Loucy (cell line): ENCODE measurements at regions not wholly inside any gene's neighbourhood (a gene's known extent, or its start where the extent isn't known, plus 50 kb on each side); places are given as distances from the start of the nearest gene placed in this dataset.

Source experiments
- H2AFZ ChIP-seq: fragments of 200-600 bp; sonication (generic); 2 replicates; pipeline ENCODE4 v1.6.0; 2016; ENCODE audit warnings: antibody characterized with exemption, mild to moderate bottlenecking, low read length, moderate library complexity
- H3F3A ChIP-seq: fragments of 200-600 bp; 2 replicates; pipeline ENCODE4 v1.6.0; 2016; ENCODE audit warnings: antibody characterized with exemption, low read depth, mild to moderate bottlenecking
- H3K27me3 ChIP-seq: fragments of 200-600 bp; sonication (generic); 2 replicates; pipeline ENCODE4 v1.6.1; 2014; ENCODE audit warnings: low read length, mild to moderate bottlenecking; ENCODE audit not compliant: insufficient read depth, poor library complexity, severe bottlenecking
- H3K36me3 ChIP-seq: fragments of 200-600 bp; sonication (generic); 2 replicates; pipeline ENCODE4 v1.6.1; 2016; ENCODE audit warnings: low read length; ENCODE audit not compliant: insufficient read depth
- H3K4me1 ChIP-seq: fragments of 200-600 bp; sonication (generic); 2 replicates; pipeline ENCODE4 v1.5.1; 2014; ENCODE audit warnings: low read length, mild to moderate bottlenecking; ENCODE audit not compliant: insufficient read depth, poor library complexity, severe bottlenecking
- H3K4me2 ChIP-seq: fragments of 200-600 bp; sonication (generic); 2 replicates; pipeline ENCODE4 v1.6.0; 2014; ENCODE audit warnings: antibody characterized with exemption, low read length, low read depth, mild to moderate bottlenecking; ENCODE audit not compliant: poor library complexity, severe bottlenecking
- H3K4me3 ChIP-seq: fragments of 200-600 bp; sonication (generic); 2 replicates; pipeline ENCODE4 v1.5.1; 2014; ENCODE audit warnings: low read length, mild to moderate bottlenecking, mixed read lengths; ENCODE audit not compliant: poor library complexity, severe bottlenecking
- H3K79me2 ChIP-seq: fragments of 200-600 bp; sonication (generic); 2 replicates; pipeline ENCODE4 v1.6.1; 2014; ENCODE audit warnings: low read length; ENCODE audit not compliant: insufficient read depth
- H3K9ac ChIP-seq: fragments of 200-600 bp; sonication (generic); 2 replicates; pipeline ENCODE4 v1.6.0; 2014; ENCODE audit warnings: mild to moderate bottlenecking, low read depth, low read length, moderate library complexity; ENCODE audit not compliant: poor library complexity, severe bottlenecking
- H3K9me2 ChIP-seq: fragments of 200-600 bp; sonication (generic); replicated peaks from 2 replicates; pipeline ENCODE4 v1.6.1; 2016; ENCODE audit warnings: low read depth, low read length, mixed read lengths
- H3K9me3 ChIP-seq: fragments of 200-600 bp; sonication (generic); 2 replicates; pipeline ENCODE4 v1.6.1; 2014; ENCODE audit warnings: mild to moderate bottlenecking, antibody characterized with exemption, low read length, low read depth; ENCODE audit not compliant: insufficient read depth
- H4K20me1 ChIP-seq: fragments of 200-600 bp; sonication (generic); 2 replicates; pipeline ENCODE4 v1.6.0; 2014; ENCODE audit warnings: antibody characterized with exemption, low read length, mild to moderate bottlenecking; ENCODE audit not compliant: insufficient read depth, poor library complexity, severe bottlenecking
- CTCF ChIP-seq: fragments of 200-600 bp; sonication (generic); conservative IDR thresholded peaks from 2 replicates; pipeline ENCODE4 v1.5.1; 2014; ENCODE audit warnings: mild to moderate bottlenecking, antibody characterized with exemption, low read length
- EZH2phosphoT487 ChIP-seq: fragments of 200-600 bp; IDR thresholded peaks from 2 replicates; pipeline ENCODE4 v1.6.1; 2018; ENCODE audit warnings: antibody characterized with exemption, mild to moderate bottlenecking, moderate library complexity, borderline replicate concordance

GRCh38 chr1:111063595-111063994, 76.3 kb downstream of the DRAM2 start:
- TF ChIP-seq CTCF (no peak), EZH2phosphoT487 (no peak)
- no peak overlapping the region for H3K9ac ChIP-seq
- no peaks in the 10 kb centered on the region for H4K20me1 ChIP-seq
- no peak overlapping the region for H3K4me2 ChIP-seq
- H3K9me2 ChIP-seq: no peaks in the 10 kb centered on the region
- peaks cover 12% of the 10 kb centered on the region; the same call in 1 of the 2 replicates for H3K9me3 ChIP-seq
- no peaks in the 10 kb centered on the region for H3K36me3 ChIP-seq
- H2AFZ ChIP-seq: no peak overlapping the region
- H3K4me3 ChIP-seq: no peak overlapping the region
- H3K4me1 ChIP-seq: peaks cover 5% of the 10 kb centered on the region
- H3F3A ChIP-seq: no peaks in the 10 kb centered on the region
- no peaks in the 10 kb centered on the region for H3K79me2 ChIP-seq
- no peaks in the 10 kb centered on the region for H3K27me3 ChIP-seq

- no peaks in the 10 kb centered on the region for H3F3A ChIP-seq
- 0 out of 2 replicates have a peak, but pooled peaks cover 8% of the 10 kb centered on the region for H3K9me3 ChIP-seq
- no peak overlapping the region for H3K4me3 ChIP-seq
- H2AFZ ChIP-seq: no peak overlapping the region
- no peaks in the 10 kb centered on the region for H4K20me1 ChIP-seq
- H3K27me3 ChIP-seq: no peaks in the 10 kb centered on the region
- no peaks in the 10 kb centered on the region for H3K36me3 ChIP-seq
- H3K9ac ChIP-seq: no peak overlapping the region
- H3K79me2 ChIP-seq: no peaks in the 10 kb centered on the region
- no peaks in the 10 kb centered on the region for H3K9me2 ChIP-seq
- H3K4me1 ChIP-seq: peaks cover 5% of the 10 kb centered on the region
- TF ChIP-seq EZH2phosphoT487 (no peak), CTCF (no peak)
- H3K4me2 ChIP-seq: no peak overlapping the region
These were observed 77.3 kb downstream of the DRAM2 start for GRCh38 chr1:111062624-111063023.

GRCh38 chr1:111062081-111062480, 77.8 kb downstream of the DRAM2 start:
- Histone ChIP-seq H3K4me1 (peaks cover 5% of the 10 kb centered on the region), H2AFZ (no peak overlapping the region), H3K27me3 (no peaks in the 10 kb centered on the region), H4K20me1 (no peaks in the 10 kb centered on the region), H3K9ac (no peak overlapping the region), H3K79me2 (no peaks in the 10 kb centered on the region), H3F3A (no peaks in the 10 kb centered on the region), H3K36me3 (no peaks in the 10 kb centered on the region), H3K9me2 (no peaks in the 10 kb centered on the region), H3K4me2 (no peak overlapping the region), H3K9me3 (0 out of 2 replicates have a peak, but pooled peaks cover 8% of the 10 kb centered on the region), H3K4me3 (no peak overlapping the region)
- no peak for TF ChIP-seq CTCF
- no peak for TF ChIP-seq EZH2phosphoT487
